ENCODE measurements at regions not wholly inside any gene's neighbourhood (a gene's known extent, or its start where the extent isn't known, plus 50 kb on each side); places are given as distances from the start of the nearest gene placed in this dataset.
A peak's percentile ranks its signal among the peaks of the same experiment; 100 is the strongest.
"Not testable (repeated sequence)": the region's sequence is repeated elsewhere in the genome, so short reads cannot be mapped to it uniquely, and the experiment has no call there.

- Histone ChIP-seq H3K27ac (no peak overlapping the region), H3K4me3 (no peak overlapping the region), H3K9me2 (replicated peaks; ENCODE audit: insufficient read depth) (no peaks in the 10 kb centered on the region), H3K9me3 (ENCODE audit: low read depth) (no peaks in the 10 kb centered on the region), H3K4me1 (ENCODE audit: insufficient read depth) (no peaks in the 10 kb centered on the region), H3K27me3 (no peaks in the 10 kb centered on the region), H3K36me3 (replicated peaks; ENCODE audit: insufficient read depth, low read depth) (no peaks in the 10 kb centered on the region), H2AFZ (no peak overlapping the region), H3K4me2 (no peak overlapping the region), H3K79me2 (no peaks in the 10 kb centered on the region), H4K20me1 (ENCODE audit: insufficient read depth, poor library complexity, severe bottlenecking) (no peaks in the 10 kb centered on the region)
- no peak for TF ChIP-seq EZH2 (IDR thresholded peaks at IDR 0.05; ENCODE audit: borderline replicate concordance)
- TF ChIP-seq, protein P1, sequence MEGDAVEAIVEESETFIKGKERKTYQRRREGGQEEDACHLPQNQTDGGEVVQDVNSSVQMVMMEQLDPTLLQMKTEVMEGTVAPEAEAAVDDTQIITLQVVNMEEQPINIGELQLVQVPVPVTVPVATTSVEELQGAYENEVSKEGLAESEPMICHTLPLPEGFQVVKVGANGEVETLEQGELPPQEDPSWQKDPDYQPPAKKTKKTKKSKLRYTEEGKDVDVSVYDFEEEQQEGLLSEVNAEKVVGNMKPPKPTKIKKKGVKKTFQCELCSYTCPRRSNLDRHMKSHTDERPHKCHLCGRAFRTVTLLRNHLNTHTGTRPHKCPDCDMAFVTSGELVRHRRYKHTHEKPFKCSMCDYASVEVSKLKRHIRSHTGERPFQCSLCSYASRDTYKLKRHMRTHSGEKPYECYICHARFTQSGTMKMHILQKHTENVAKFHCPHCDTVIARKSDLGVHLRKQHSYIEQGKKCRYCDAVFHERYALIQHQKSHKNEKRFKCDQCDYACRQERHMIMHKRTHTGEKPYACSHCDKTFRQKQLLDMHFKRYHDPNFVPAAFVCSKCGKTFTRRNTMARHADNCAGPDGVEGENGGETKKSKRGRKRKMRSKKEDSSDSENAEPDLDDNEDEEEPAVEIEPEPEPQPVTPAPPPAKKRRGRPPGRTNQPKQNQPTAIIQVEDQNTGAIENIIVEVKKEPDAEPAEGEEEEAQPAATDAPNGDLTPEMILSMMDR (IDR thresholded peaks at IDR 0.05; ENCODE audit: poor library complexity): no peak
- TF ChIP-seq EZH2phosphoT487 (IDR thresholded peaks at IDR 0.05; ENCODE audit: low read depth, severe bottlenecking, unreplicated experiment): no peak
- 77% methylated on average over 2 of the region's 2 CpGs for WGBS (ENCODE audit: low lambda C conversion rate, missing lambda C conversion rate)
- no peak for DNase-seq (ENCODE audit: low spot score)
These were observed 313.5 kb downstream of the SUCLA2 start for GRCh38 chr13:47687577-47687976.

DNA sequence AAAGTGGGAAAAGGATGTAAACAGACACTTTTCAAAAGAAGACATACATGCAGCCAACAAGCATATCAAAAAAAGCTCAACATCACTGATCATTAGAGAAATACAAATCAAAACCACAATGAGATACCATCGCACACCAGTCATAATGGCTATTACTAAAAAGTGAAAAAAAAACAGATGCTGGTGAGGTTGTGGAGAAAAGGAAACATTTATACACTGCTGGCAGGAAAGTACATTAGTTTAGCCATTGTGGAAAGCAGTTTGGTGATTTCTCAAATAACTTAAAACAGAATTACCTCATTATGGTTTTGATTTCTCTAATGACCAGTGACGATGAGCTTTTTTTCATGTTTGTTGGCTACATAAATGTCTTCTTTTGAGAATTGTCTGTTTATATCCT lies 315.9 kb downstream of the SUCLA2 start:
- H3K79me2 ChIP-seq; H3K4me3 ChIP-seq; H3K4me2 ChIP-seq; H3K4me1 ChIP-seq (ENCODE audit: insufficient read depth); H3K36me3 ChIP-seq (replicated peaks; ENCODE audit: insufficient read depth, low read depth); H2AFZ ChIP-seq; DNase-seq (ENCODE audit: low spot score); H3K27me3 ChIP-seq; H3K9me3 ChIP-seq (ENCODE audit: low read depth); H4K20me1 ChIP-seq (ENCODE audit: insufficient read depth, poor library complexity, severe bottlenecking); H3K27ac ChIP-seq; H3K9me2 ChIP-seq (replicated peaks; ENCODE audit: insufficient read depth): not testable (repeated sequence)
- 95% methylated on average over 2 of the region's 2 CpGs for WGBS (ENCODE audit: low lambda C conversion rate, missing lambda C conversion rate)

DNA sequence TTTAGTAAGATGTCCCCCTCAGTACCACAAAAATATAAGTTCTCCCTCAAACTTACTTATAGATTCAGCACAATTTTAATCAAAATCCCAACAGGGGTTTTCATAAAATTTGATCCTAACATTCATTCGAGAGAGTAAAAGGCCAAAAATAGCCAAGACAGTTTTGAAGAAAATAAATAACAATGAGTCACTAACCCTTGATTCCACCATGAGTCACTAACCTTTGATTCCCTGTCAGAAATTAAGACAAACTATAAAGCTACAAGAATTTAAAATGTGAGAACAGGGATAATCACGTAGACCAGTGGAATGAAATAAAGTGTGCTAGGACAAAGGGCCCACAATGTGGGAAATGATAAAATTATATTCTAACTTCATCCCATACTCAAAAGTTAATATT lies 320.3 kb downstream of the SUCLA2 start:
- peaks cover 8% of the 10 kb centered on the region for H3K4me1 ChIP-seq (ENCODE audit: insufficient read depth)
- TF ChIP-seq EZH2 (IDR thresholded peaks at IDR 0.05; ENCODE audit: borderline replicate concordance): no peak
- TF ChIP-seq, protein P1 (IDR thresholded peaks at IDR 0.05; ENCODE audit: poor library complexity): no peak
- TF ChIP-seq EZH2phosphoT487 (IDR thresholded peaks at IDR 0.05; ENCODE audit: low read depth, severe bottlenecking, unreplicated experiment): no peak
- H3K79me2 ChIP-seq: no peaks in the 10 kb centered on the region
- no peak overlapping the region for H2AFZ ChIP-seq
- no peak for DNase-seq (ENCODE audit: low spot score)
- H3K27ac ChIP-seq: no peak overlapping the region
- no peak overlapping the region for H3K4me3 ChIP-seq
- no peaks in the 10 kb centered on the region for H4K20me1 ChIP-seq (ENCODE audit: insufficient read depth, poor library complexity, severe bottlenecking)
- no peaks in the 10 kb centered on the region for H3K27me3 ChIP-seq
- H3K9me2 ChIP-seq (replicated peaks; ENCODE audit: insufficient read depth): no peaks in the 10 kb centered on the region
- H3K36me3 ChIP-seq (replicated peaks; ENCODE audit: insufficient read depth, low read depth): no peaks in the 10 kb centered on the region
- H3K9me3 ChIP-seq (ENCODE audit: low read depth): no peaks in the 10 kb centered on the region
- no peak overlapping the region for H3K4me2 ChIP-seq
- whole genome bisulfite sequencing (ENCODE audit: low lambda C conversion rate, missing lambda C conversion rate): 77% methylated on average over 2 of the region's 2 CpGs

DNA sequence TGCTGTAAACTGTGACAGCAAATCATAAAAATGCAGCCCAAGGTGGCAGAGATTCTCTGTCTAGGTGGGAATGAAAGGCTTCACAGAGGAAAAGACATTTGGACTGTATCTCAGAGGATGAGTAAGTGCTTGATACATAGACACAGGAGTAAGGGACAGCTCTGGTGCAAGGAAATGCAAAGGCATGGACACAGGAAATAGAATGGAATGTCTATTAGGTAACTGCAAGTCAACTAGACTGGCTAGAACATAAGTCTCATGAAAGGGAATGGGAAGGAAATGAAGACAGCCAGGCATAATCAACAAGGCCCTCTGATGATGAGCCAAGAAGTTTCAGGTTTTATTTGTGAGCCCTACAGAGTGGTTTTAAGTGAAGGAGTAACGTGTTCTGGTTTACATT lies 321.7 kb downstream of the SUCLA2 start:
- Histone ChIP-seq H3K4me1 (ENCODE audit: insufficient read depth) (peaks cover 11% of the 10 kb centered on the region), H3K27me3 (no peaks in the 10 kb centered on the region), H3K36me3 (replicated peaks; ENCODE audit: insufficient read depth, low read depth) (no peaks in the 10 kb centered on the region), H2AFZ (no peak overlapping the region), H3K79me2 (no peaks in the 10 kb centered on the region), H3K9me2 (replicated peaks; ENCODE audit: insufficient read depth) (no peaks in the 10 kb centered on the region), H3K27ac (peak overlapping the region; percentile 43), H3K4me2 (no peak overlapping the region), H4K20me1 (ENCODE audit: insufficient read depth, poor library complexity, severe bottlenecking) (no peaks in the 10 kb centered on the region), H3K9me3 (ENCODE audit: low read depth) (no peaks in the 10 kb centered on the region), H3K4me3 (no peak overlapping the region)
- peak; percentile 34 for DNase-seq (ENCODE audit: low spot score)
- WGBS (ENCODE audit: low lambda C conversion rate, missing lambda C conversion rate): 43% methylated on average over 1 of the region's 1 CpG
- TF ChIP-seq EZH2phosphoT487 (IDR thresholded peaks at IDR 0.05; ENCODE audit: low read depth, severe bottlenecking, unreplicated experiment): no peak
- TF ChIP-seq, protein P1 (IDR thresholded peaks at IDR 0.05; ENCODE audit: poor library complexity): no peak
- no peak for TF ChIP-seq EZH2 (IDR thresholded peaks at IDR 0.05; ENCODE audit: borderline replicate concordance)

Data from hepatocyte (in vitro differentiated cells).